Epithelial cell of prostate (primary cell): ENCODE measurements at regions not wholly inside any gene's neighbourhood (a gene's known extent, or its start where the extent isn't known, plus 50 kb on each side); places are given as distances from the start of the nearest gene placed in this dataset.
A peak's percentile ranks its signal among the peaks of the same experiment; 100 is the strongest.

Experiments
- DNase-seq: peaks from one replicate; pipeline ENCODE4 v3.0.0-alpha.2; 2011; ENCODE audit warnings: low read depth, low spot score
- H3K27ac ChIP-seq: fragments of 450-650 bp; 2 replicates; pipeline ENCODE4 v1.5.1; 2017; ENCODE audit warnings: mild to moderate bottlenecking

GRCh38 chrX:68588602-68589371, 58.7 kb upstream of the STARD8 start:
- peak; percentile 14 for DNase-seq
- no peak overlapping the region for H3K27ac ChIP-seq

GRCh38 chrX:68589372-68589753, 58.1 kb upstream of the STARD8 start:
- no peak for DNase-seq
- H3K27ac ChIP-seq = no peak overlapping the region

GRCh38 chrX:68594769-68595168, 52.7 kb upstream of the STARD8 start:
- no peak overlapping the region for H3K27ac ChIP-seq
- DNase-seq = no peak

GRCh38 chrX:68596871-68597270, 50.6 kb upstream of the STARD8 start:
- no peak for DNase-seq
- H3K27ac ChIP-seq = no peak overlapping the region
